ENCODE measurements at regions not wholly inside any gene's neighbourhood (a gene's known extent, or its start where the extent isn't known, plus 50 kb on each side); places are given as distances from the start of the nearest gene placed in this dataset.

- ChIA-PET POLR2A (ENCODE audit: unreplicated experiment) (no interaction called here), CTCF (no interaction called here)
- no peak overlapping the region for H3K4me2 ChIP-seq (ENCODE audit: low read length)
- H2AFZ ChIP-seq (ENCODE audit: low read length) = no peak overlapping the region
- peaks cover 60% of the 10 kb centered on the region for H3K27me3 ChIP-seq (ENCODE audit: low read length)
- H3K9me3 ChIP-seq (ENCODE audit: low read length) = no peaks in the 10 kb centered on the region
- no peaks in the 10 kb centered on the region for H3K79me2 ChIP-seq (ENCODE audit: low read length)
- no peak overlapping the region for H3K9ac ChIP-seq (ENCODE audit: low read length)
- BruUV-seq (replicated peaks) = no TSS peak
- H3K36me3 ChIP-seq (ENCODE audit: low read depth, low read length) = no peaks in the 10 kb centered on the region
- TF ChIP-seq, protein P1, sequence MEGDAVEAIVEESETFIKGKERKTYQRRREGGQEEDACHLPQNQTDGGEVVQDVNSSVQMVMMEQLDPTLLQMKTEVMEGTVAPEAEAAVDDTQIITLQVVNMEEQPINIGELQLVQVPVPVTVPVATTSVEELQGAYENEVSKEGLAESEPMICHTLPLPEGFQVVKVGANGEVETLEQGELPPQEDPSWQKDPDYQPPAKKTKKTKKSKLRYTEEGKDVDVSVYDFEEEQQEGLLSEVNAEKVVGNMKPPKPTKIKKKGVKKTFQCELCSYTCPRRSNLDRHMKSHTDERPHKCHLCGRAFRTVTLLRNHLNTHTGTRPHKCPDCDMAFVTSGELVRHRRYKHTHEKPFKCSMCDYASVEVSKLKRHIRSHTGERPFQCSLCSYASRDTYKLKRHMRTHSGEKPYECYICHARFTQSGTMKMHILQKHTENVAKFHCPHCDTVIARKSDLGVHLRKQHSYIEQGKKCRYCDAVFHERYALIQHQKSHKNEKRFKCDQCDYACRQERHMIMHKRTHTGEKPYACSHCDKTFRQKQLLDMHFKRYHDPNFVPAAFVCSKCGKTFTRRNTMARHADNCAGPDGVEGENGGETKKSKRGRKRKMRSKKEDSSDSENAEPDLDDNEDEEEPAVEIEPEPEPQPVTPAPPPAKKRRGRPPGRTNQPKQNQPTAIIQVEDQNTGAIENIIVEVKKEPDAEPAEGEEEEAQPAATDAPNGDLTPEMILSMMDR (conservative IDR thresholded peaks at IDR 0.05; ENCODE audit: low read depth, low read length) = no peak
- TF ChIP-seq EZH2phosphoT487 (IDR thresholded peaks at IDR 0.05; ENCODE audit: borderline replicate concordance, low read length) (no peak), EZH2 (IDR thresholded peaks at IDR 0.05; ENCODE audit: low read length, unreplicated experiment) (no peak)
- H3K27ac ChIP-seq (ENCODE audit: low read length) = no peak overlapping the region
- no peaks in the 10 kb centered on the region for H3K9me2 ChIP-seq (replicated peaks; ENCODE audit: low read length)
- no peak overlapping the region for H3K4me3 ChIP-seq (ENCODE audit: low read length)
- intact Hi-C loops (cut with micrococcal nuclease) = no loop called here
- no peaks in the 10 kb centered on the region for H3F3A ChIP-seq (ENCODE audit: low read length, unreplicated experiment)
- DNase-seq (no peak), ATAC-seq (no peak)
- H4K20me1 ChIP-seq (ENCODE audit: low read length) = no peaks in the 10 kb centered on the region
- H3K4me1 ChIP-seq (ENCODE audit: insufficient read depth, low read length) = no peaks in the 10 kb centered on the region
These were observed 151.3 kb downstream of the PTPN11 start for GRCh38 chr12:112570096-112570495.

DNA sequence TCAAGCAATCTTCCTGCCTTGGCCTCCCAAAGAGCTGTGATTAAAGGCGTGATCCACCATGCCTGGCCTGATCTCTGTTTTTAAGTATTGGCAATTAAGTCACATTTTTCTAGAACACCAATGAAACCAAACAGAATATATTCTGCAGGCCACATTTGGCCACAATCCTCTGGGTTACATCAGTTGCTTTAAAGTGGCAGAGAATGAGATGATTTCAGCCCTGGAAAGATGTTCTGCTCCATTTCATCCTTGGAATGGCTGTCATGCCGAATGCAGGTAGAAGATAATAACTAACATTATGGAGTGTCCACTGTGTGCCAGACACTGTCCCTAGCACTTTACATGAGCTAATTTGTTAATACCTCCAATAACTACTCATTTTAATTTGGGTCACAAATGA lies 154.4 kb downstream of the PTPN11 start:
- Histone ChIP-seq H3K9me3 (ENCODE audit: low read length) (no peaks in the 10 kb centered on the region), H3K4me2 (ENCODE audit: low read length) (no peak overlapping the region), H3K4me3 (ENCODE audit: low read length) (no peak overlapping the region), H3F3A (ENCODE audit: low read length, unreplicated experiment) (no peaks in the 10 kb centered on the region), H2AFZ (ENCODE audit: low read length) (no peak overlapping the region), H3K36me3 (ENCODE audit: low read depth, low read length) (no peaks in the 10 kb centered on the region), H4K20me1 (ENCODE audit: low read length) (no peaks in the 10 kb centered on the region), H3K4me1 (ENCODE audit: insufficient read depth, low read length) (no peaks in the 10 kb centered on the region), H3K79me2 (ENCODE audit: low read length) (no peaks in the 10 kb centered on the region), H3K9ac (ENCODE audit: low read length) (no peak overlapping the region), H3K9me2 (replicated peaks; ENCODE audit: low read length) (no peaks in the 10 kb centered on the region), H3K27me3 (ENCODE audit: low read length) (peaks cover 37% of the 10 kb centered on the region), H3K27ac (ENCODE audit: low read length) (no peak overlapping the region)
- BruUV-seq (replicated peaks) = no TSS peak
- TF ChIP-seq EZH2phosphoT487 (IDR thresholded peaks at IDR 0.05; ENCODE audit: borderline replicate concordance, low read length) (no peak), EZH2 (IDR thresholded peaks at IDR 0.05; ENCODE audit: low read length, unreplicated experiment) (no peak)
- TF ChIP-seq, protein P1 (conservative IDR thresholded peaks at IDR 0.05; ENCODE audit: low read depth, low read length) = no peak
- intact Hi-C loops (cut with micrococcal nuclease) = no loop called here
- no peak for DNase-seq
- no peak for ATAC-seq
- ChIA-PET POLR2A (ENCODE audit: unreplicated experiment) (no interaction called here), CTCF (no interaction called here)

GRCh38 chr12:112574896-112575558 lies 156.3 kb downstream of the PTPN11 start:
- no peak overlapping the region for H3K27ac ChIP-seq (ENCODE audit: low read length)
- H3K9me3 ChIP-seq (ENCODE audit: low read length) = no peaks in the 10 kb centered on the region
- BruUV-seq (replicated peaks) = no TSS peak
- no peaks in the 10 kb centered on the region for H4K20me1 ChIP-seq (ENCODE audit: low read length)
- intact Hi-C loops (cut with micrococcal nuclease) = no loop called here
- peaks cover 40% of the 10 kb centered on the region for H3K27me3 ChIP-seq (ENCODE audit: low read length)
- H3K4me3 ChIP-seq (ENCODE audit: low read length) = no peak overlapping the region
- no peak for TF ChIP-seq EZH2phosphoT487 (IDR thresholded peaks at IDR 0.05; ENCODE audit: borderline replicate concordance, low read length)
- no peak for TF ChIP-seq EZH2 (IDR thresholded peaks at IDR 0.05; ENCODE audit: low read length, unreplicated experiment)
- TF ChIP-seq, protein P1 (conservative IDR thresholded peaks at IDR 0.05; ENCODE audit: low read depth, low read length) = no peak
- H3K4me2 ChIP-seq (ENCODE audit: low read length) = no peak overlapping the region
- H3F3A ChIP-seq (ENCODE audit: low read length, unreplicated experiment) = no peaks in the 10 kb centered on the region
- ChIA-PET POLR2A (ENCODE audit: unreplicated experiment) (no interaction called here), CTCF (no interaction called here)
- DNase-seq (no peak), ATAC-seq (no peak)
- no peak overlapping the region for H3K9ac ChIP-seq (ENCODE audit: low read length)
- H3K4me1 ChIP-seq (ENCODE audit: insufficient read depth, low read length) = no peaks in the 10 kb centered on the region
- H3K9me2 ChIP-seq (replicated peaks; ENCODE audit: low read length) = no peaks in the 10 kb centered on the region
- H3K36me3 ChIP-seq (ENCODE audit: low read depth, low read length) = no peaks in the 10 kb centered on the region
- H3K79me2 ChIP-seq (ENCODE audit: low read length) = no peaks in the 10 kb centered on the region
- no peak overlapping the region for H2AFZ ChIP-seq (ENCODE audit: low read length)

All from PC-3 (cell line).